ENCODE measurements at regions not wholly inside any gene's neighbourhood (a gene's known extent, or its start where the extent isn't known, plus 50 kb on each side); places are given as distances from the start of the nearest gene placed in this dataset.

- TF ChIP-seq CTCF (IDR thresholded peaks at IDR 0.05; ENCODE audit: borderline replicate concordance, extremely low read depth, low read length, poor library complexity, severe bottlenecking) (no peak), EZH2 (IDR thresholded peaks at IDR 0.05; ENCODE audit: borderline replicate concordance, low read depth, low read length, severe bottlenecking) (no peak)
These were observed 96.7 kb upstream of the NKX1-1 start for GRCh38 chr4:1502976-1503375.
